ENCODE measurements at regions not wholly inside any gene's neighbourhood (a gene's known extent, or its start where the extent isn't known, plus 50 kb on each side); places are given as distances from the start of the nearest gene placed in this dataset.

DNA sequence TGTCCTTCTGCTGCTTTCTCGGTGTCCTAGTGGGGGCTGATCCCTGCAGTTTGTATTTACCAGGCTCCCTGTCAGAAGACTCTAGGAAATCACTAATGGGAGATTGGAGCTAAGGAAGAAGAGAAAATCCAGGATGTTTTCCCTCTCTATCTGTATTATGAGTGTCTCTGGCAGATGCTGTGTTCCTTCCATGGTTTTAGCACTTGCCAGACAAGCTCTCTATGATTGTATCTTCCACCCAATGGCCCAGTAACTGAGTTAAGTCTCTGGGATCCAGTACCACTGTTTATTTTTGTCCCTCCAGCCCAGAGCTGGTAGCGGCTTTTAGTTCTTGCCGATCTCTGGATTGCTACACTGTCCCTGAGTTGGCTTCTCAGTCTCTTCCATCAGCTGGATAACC is 494.8 kb upstream of the SLC39A10 start:
- CTCF ChIA-PET = interaction anchor here (1.3 kb wide), 1 partner anchor 9 kb away, joined by 3 read pairs; no protein-coding TSS in a partner anchor

More for the DNA sequence above, 494.8 kb upstream of the SLC39A10 start:
- Histone ChIP-seq H2AFZ (ENCODE audit: low read depth) (no peak overlapping the region), H3K9me3 (no peaks in the 10 kb centered on the region; the same call in 1 of the 2 replicates), H3F3A (replicated peaks; ENCODE audit: insufficient read depth) (no peaks in the 10 kb centered on the region), H3K4me1 (ENCODE audit: control insufficient read depth in 1 of 2, insufficient read depth in 2 of 2, low read depth in 1 of 2, low read length in 1 of 2) (no peaks in the 10 kb centered on the region; a peak in 1 of 4 replicates), H3K9me2 (no peaks in the 10 kb centered on the region), H3K36me3 (replicated peaks in 1 of 2; ENCODE audit: control insufficient read depth in 1 of 2, insufficient read depth in 2 of 2, low read length in 1 of 2) (no peaks in the 10 kb centered on the region), H3K27ac (ENCODE audit: low read depth in 2 of 2, low read length in 1 of 2) (no peak overlapping the region), H3K4me3 (ENCODE audit: low read depth in 2 of 2, low read length in 1 of 2) (no peak overlapping the region), H3K27me3 (ENCODE audit: insufficient read depth) (no peaks in the 10 kb centered on the region), H4K20me1 (ENCODE audit: insufficient read depth) (no peaks in the 10 kb centered on the region), H3K9ac (no peak overlapping the region), H3K79me2 (ENCODE audit: insufficient read depth) (no peaks in the 10 kb centered on the region), H3K4me2 (no peak overlapping the region)
- 38% methylated on average over 3 of the region's 3 CpGs for WGBS (ENCODE audit: low lambda C conversion rate)
- TF ChIP-seq POLR2AphosphoS5 (IDR thresholded peaks at IDR 0.05; ENCODE audit: low read depth, low read length) (no peak), GABPA (IDR thresholded peaks at IDR 0.05; ENCODE audit: low read depth) (no peak), RFX5 (IDR thresholded peaks at IDR 0.05; ENCODE audit: low read length) (no peak), EZH2phosphoT487 (IDR thresholded peaks at IDR 0.05; ENCODE audit: borderline replicate concordance, low read depth) (no peak), SIN3A (IDR thresholded peaks at IDR 0.05; ENCODE audit: borderline replicate concordance, low read depth, low read length) (no peak), JUND (IDR thresholded peaks at IDR 0.05) (no peak), ELF1 (IDR thresholded peaks at IDR 0.05) (no peak), TEAD4 (IDR thresholded peaks at IDR 0.05; ENCODE audit: borderline replicate concordance, insufficient read depth) (no peak), RAD21 (IDR thresholded peaks at IDR 0.05; ENCODE audit: low read length) (no peak)
- TF ChIP-seq, protein P1, sequence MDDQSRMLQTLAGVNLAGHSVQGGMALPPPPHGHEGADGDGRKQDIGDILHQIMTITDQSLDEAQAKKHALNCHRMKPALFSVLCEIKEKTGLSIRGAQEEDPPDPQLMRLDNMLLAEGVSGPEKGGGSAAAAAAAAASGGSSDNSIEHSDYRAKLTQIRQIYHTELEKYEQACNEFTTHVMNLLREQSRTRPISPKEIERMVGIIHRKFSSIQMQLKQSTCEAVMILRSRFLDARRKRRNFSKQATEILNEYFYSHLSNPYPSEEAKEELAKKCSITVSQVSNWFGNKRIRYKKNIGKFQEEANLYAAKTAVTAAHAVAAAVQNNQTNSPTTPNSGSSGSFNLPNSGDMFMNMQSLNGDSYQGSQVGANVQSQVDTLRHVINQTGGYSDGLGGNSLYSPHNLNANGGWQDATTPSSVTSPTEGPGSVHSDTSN (IDR thresholded peaks at IDR 0.05) = no peak
- TF ChIP-seq, protein P2, sequence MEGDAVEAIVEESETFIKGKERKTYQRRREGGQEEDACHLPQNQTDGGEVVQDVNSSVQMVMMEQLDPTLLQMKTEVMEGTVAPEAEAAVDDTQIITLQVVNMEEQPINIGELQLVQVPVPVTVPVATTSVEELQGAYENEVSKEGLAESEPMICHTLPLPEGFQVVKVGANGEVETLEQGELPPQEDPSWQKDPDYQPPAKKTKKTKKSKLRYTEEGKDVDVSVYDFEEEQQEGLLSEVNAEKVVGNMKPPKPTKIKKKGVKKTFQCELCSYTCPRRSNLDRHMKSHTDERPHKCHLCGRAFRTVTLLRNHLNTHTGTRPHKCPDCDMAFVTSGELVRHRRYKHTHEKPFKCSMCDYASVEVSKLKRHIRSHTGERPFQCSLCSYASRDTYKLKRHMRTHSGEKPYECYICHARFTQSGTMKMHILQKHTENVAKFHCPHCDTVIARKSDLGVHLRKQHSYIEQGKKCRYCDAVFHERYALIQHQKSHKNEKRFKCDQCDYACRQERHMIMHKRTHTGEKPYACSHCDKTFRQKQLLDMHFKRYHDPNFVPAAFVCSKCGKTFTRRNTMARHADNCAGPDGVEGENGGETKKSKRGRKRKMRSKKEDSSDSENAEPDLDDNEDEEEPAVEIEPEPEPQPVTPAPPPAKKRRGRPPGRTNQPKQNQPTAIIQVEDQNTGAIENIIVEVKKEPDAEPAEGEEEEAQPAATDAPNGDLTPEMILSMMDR (IDR thresholded peaks at IDR 0.05) = no peak
- TF ChIP-seq, protein P3, sequence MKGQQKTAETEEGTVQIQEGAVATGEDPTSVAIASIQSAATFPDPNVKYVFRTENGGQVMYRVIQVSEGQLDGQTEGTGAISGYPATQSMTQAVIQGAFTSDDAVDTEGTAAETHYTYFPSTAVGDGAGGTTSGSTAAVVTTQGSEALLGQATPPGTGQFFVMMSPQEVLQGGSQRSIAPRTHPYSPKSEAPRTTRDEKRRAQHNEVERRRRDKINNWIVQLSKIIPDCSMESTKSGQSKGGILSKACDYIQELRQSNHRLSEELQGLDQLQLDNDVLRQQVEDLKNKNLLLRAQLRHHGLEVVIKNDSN (IDR thresholded peaks at IDR 0.05; ENCODE audit: borderline replicate concordance, low read depth) = no peak
- TF ChIP-seq, protein P4, sequence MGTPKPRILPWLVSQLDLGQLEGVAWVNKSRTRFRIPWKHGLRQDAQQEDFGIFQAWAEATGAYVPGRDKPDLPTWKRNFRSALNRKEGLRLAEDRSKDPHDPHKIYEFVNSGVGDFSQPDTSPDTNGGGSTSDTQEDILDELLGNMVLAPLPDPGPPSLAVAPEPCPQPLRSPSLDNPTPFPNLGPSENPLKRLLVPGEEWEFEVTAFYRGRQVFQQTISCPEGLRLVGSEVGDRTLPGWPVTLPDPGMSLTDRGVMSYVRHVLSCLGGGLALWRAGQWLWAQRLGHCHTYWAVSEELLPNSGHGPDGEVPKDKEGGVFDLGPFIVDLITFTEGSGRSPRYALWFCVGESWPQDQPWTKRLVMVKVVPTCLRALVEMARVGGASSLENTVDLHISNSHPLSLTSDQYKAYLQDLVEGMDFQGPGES (IDR thresholded peaks at IDR 0.05; ENCODE audit: low read depth, low read length) = no peak
- TF ChIP-seq, protein P5, sequence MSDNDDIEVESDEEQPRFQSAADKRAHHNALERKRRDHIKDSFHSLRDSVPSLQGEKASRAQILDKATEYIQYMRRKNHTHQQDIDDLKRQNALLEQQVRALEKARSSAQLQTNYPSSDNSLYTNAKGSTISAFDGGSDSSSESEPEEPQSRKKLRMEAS (IDR thresholded peaks at IDR 0.05; ENCODE audit: low read depth) = no peak
- TF ChIP-seq, protein P6, sequence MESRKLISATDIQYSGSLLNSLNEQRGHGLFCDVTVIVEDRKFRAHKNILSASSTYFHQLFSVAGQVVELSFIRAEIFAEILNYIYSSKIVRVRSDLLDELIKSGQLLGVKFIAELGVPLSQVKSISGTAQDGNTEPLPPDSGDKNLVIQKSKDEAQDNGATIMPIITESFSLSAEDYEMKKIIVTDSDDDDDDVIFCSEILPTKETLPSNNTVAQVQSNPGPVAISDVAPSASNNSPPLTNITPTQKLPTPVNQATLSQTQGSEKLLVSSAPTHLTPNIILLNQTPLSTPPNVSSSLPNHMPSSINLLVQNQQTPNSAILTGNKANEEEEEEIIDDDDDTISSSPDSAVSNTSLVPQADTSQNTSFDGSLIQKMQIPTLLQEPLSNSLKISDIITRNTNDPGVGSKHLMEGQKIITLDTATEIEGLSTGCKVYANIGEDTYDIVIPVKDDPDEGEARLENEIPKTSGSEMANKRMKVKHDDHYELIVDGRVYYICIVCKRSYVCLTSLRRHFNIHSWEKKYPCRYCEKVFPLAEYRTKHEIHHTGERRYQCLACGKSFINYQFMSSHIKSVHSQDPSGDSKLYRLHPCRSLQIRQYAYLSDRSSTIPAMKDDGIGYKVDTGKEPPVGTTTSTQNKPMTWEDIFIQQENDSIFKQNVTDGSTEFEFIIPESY (IDR thresholded peaks at IDR 0.05; ENCODE audit: borderline replicate concordance, low read depth) = no peak
- DNase-seq = no peak
- POLR2A ChIA-PET = no interaction called here
